GM12878 (cell line): ENCODE measurements at regions not wholly inside any gene's neighbourhood (a gene's known extent, or its start where the extent isn't known, plus 50 kb on each side); places are given as distances from the start of the nearest gene placed in this dataset.

Source experiments
- ATAC-seq: fragments of 200-7000 bp; cut with Tn5 transposase; 3 replicates; pipeline ENCODE4 v1.9.1; 2020; ENCODE audit warnings: mild to moderate bottlenecking, moderate library complexity
- BruUV-seq: library from RNA; stranded (reverse); fragments of 400-500 nt; replicated peaks from 2 replicates; lab custom pipeline; 2021; lab: Mats Ljungman, UMichigan
- CTCF ChIA-PET: fragments of 300-600 bp; sonication (Branson Sonifier 250); formaldehyde crosslinking; extraction: SDS; loops from one replicate; lab custom pipeline; 2021; ENCODE audit warnings: inconsistent platforms; lab: Yijun Ruan, JAX
- POLR2A ChIA-PET: fragments of 350-600 bp; formaldehyde crosslinking; extraction: SDS; loops from one replicate; lab custom pipeline; 2021; ENCODE audit warnings: inconsistent platforms; lab: Charles Lee
- RAD21 ChIA-PET: fragments of 300-600 bp; sonication (Branson Sonifier 250); formaldehyde crosslinking; loops from one replicate; lab custom pipeline; 2023; ENCODE audit warnings: antibody characterized with exemption; ENCODE audit not compliant: unreplicated experiment; lab: Charles Lee
- SMC1A ChIA-PET: fragments of 300-600 bp; sonication (Branson Sonifier 250); formaldehyde crosslinking; loops from one replicate; lab custom pipeline; 2023; ENCODE audit not compliant: unreplicated experiment, uncharacterized antibody; lab: Charles Lee
- DNase-seq: peaks from one replicate; pipeline ENCODE4 v3.0.0-alpha.2; 2011; ENCODE audit warnings: low read depth, low spot score
- FAIRE-seq: peaks from 3 replicates; lab custom pipeline; 2011; peaks lifted over from hg19 to GRCh38; lab: Jason Lieb, UNC
- H2AFZ ChIP-seq: 2 replicates; pipeline ENCODE4 v1.6.0; 2011; ENCODE audit warnings: low read depth, low read length, control low read depth; ENCODE audit not compliant: control insufficient read depth
- H3K27ac ChIP-seq: 2 replicates; pipeline ENCODE4 v1.5.1; 2011; ENCODE audit warnings: control low read depth; ENCODE audit not compliant: control insufficient read depth, insufficient read depth
- H3K27me3 ChIP-seq, 2 experiments: replicated peaks in 1 of 2; 2 replicates each; pipeline versions ENCODE4 v1.6.0 to v1.6.1; 2011; ENCODE audit warnings: low read length in 1 of 2; ENCODE audit not compliant: control insufficient read depth in 2 of 2, insufficient read depth in 2 of 2
- H3K36me3 ChIP-seq, 2 experiments: 2 replicates each; pipeline ENCODE4 v1.5.1; 2011; ENCODE audit warnings: low read length in 1 of 2; ENCODE audit not compliant: control insufficient read depth in 2 of 2, insufficient read depth in 2 of 2
- H3K4me1 ChIP-seq: 2 replicates; pipeline ENCODE4 v1.6.1; 2011; ENCODE audit warnings: mild to moderate bottlenecking, low read length, moderate library complexity, mixed read lengths; ENCODE audit not compliant: control insufficient read depth, insufficient read depth
- H3K4me2 ChIP-seq: 2 replicates; pipeline ENCODE4 v1.6.0; 2011; ENCODE audit warnings: control low read depth; ENCODE audit not compliant: control insufficient read depth, insufficient read depth
- H3K4me3 ChIP-seq: fragments of 200-600 bp; sonication (generic); 2 replicates; pipeline ENCODE4 v1.5.1; 2016
- H3K79me2 ChIP-seq: 2 replicates; pipeline ENCODE4 v1.6.0; 2011; ENCODE audit warnings: low read length; ENCODE audit not compliant: control insufficient read depth, insufficient read depth
- H3K9ac ChIP-seq: 2 replicates; pipeline ENCODE4 v1.8.0; 2011; ENCODE audit warnings: low read length, control low read depth, mixed read lengths; ENCODE audit not compliant: control insufficient read depth, insufficient read depth
- H3K9me3 ChIP-seq: replicated peaks from 3 replicates; pipeline ENCODE4 v1.5.1; 2011; ENCODE audit warnings: mild to moderate bottlenecking, low read length; ENCODE audit not compliant: control insufficient read depth, insufficient read depth
- H4K20me1 ChIP-seq: 2 replicates; pipeline ENCODE4 v1.6.0; 2011; ENCODE audit not compliant: control insufficient read depth, insufficient read depth
- CHD2 ChIP-seq: IDR thresholded peaks from 2 replicates; pipeline ENCODE4 v1.6.1; 2011; ENCODE audit warnings: low read depth, low read length, improper control_type of control experiment, borderline replicate concordance
- KAT2A ChIP-seq: conservative IDR thresholded peaks from 2 replicates; pipeline ENCODE4 v1.6.1; 2011; ENCODE audit warnings: low read depth, low read length; ENCODE audit not compliant: control insufficient read depth
- KLF5 ChIP-seq: fragments of 450-650 bp; IDR thresholded peaks from 2 replicates; pipeline ENCODE4 v1.6.1; 2014; ENCODE audit warnings: mild to moderate bottlenecking; ENCODE audit not compliant: partially characterized antibody
- NR2C1 ChIP-seq: fragments of 450-650 bp; IDR thresholded peaks from 2 replicates; pipeline ENCODE4 v1.6.1; 2017; ENCODE audit warnings: antibody characterized with exemption, mild to moderate bottlenecking, moderate library complexity
- PAX5 ChIP-seq: IDR thresholded peaks from 2 replicates; pipeline ENCODE4 v1.6.1; 2011; ENCODE audit warnings: low read depth, low read length, borderline replicate concordance
- PML ChIP-seq: IDR thresholded peaks from 2 replicates; pipeline ENCODE4 v1.6.1; 2012; ENCODE audit warnings: low read length, inconsistent platforms
- PRDM15 ChIP-seq: fragments of 450-650 bp; formaldehyde crosslinking; IDR thresholded peaks from 2 replicates; pipeline ENCODE4 v1.4.0; 2020; ENCODE audit warnings: mild to moderate bottlenecking, moderate library complexity
- RB1 ChIP-seq: fragments of 450-650 bp; formaldehyde crosslinking; IDR thresholded peaks from 2 replicates; pipeline ENCODE4 v1.6.1; 2017; ENCODE audit warnings: mild to moderate bottlenecking, borderline replicate concordance
- SPI1 ChIP-seq: IDR thresholded peaks from 2 replicates; pipeline ENCODE4 v1.6.1; 2011; ENCODE audit warnings: low read depth, mild to moderate bottlenecking, low read length, moderate library complexity, borderline replicate concordance; ENCODE audit not compliant: insufficient read depth
- SREBF2 ChIP-seq: IDR thresholded peaks from 2 replicates; pipeline ENCODE4 v1.6.1; 2012; ENCODE audit warnings: mild to moderate bottlenecking, low read length
- SUZ12 ChIP-seq: fragments of 200-600 bp; sonication (generic); IDR thresholded peaks from one replicate; pipeline ENCODE4 v1.6.1; 2018; ENCODE audit warnings: antibody characterized with exemption, mild to moderate bottlenecking; ENCODE audit not compliant: unreplicated experiment
- TARDBP ChIP-seq: IDR thresholded peaks from 2 replicates; pipeline ENCODE4 v1.6.1; 2016; ENCODE audit warnings: borderline replicate concordance
- TBL1XR1 ChIP-seq: IDR thresholded peaks from 2 replicates; pipeline ENCODE4 v1.6.1; 2012; ENCODE audit warnings: low read depth, low read length, improper control_type of control experiment
- ZBTB11 ChIP-seq: fragments of 450-650 bp; formaldehyde crosslinking; IDR thresholded peaks from 2 replicates; pipeline ENCODE4 v1.5.0; 2022; ENCODE audit warnings: mild to moderate bottlenecking, missing genetic modification characterization
- ZBTB4 ChIP-seq: fragments of 450-650 bp; formaldehyde crosslinking; IDR thresholded peaks from 2 replicates; pipeline ENCODE4 v1.4.0; 2022; ENCODE audit warnings: mild to moderate bottlenecking, moderate library complexity
- WGBS: methylation state at CpG from one replicate; pipeline ENCODE4 v1.1.6; 2016; ENCODE audit warnings: low lambda C conversion rate; ENCODE audit not compliant: insufficient replicate concordance, insufficient coverage; ENCODE audit errors: missing lambda C conversion rate; 5-methylcytosine and 5-hydroxymethylcytosine counted together
- in situ Hi-C: fragments of 300-500 bp; cut with MboI; formaldehyde crosslinking; loops from 9 replicates; pipeline ENCODE4 v1.14.3; 2018; ENCODE audit warnings: mixed read lengths
- intact Hi-C: fragments of 100-400 bp; cut with micrococcal nuclease; formaldehyde crosslinking; loops from one replicate; pipeline ENCODE4 v1.14.2; 2022; ENCODE audit not compliant: unreplicated experiment

- TF ChIP-seq TARDBP (no peak), SREBF2 (no peak), TBL1XR1 (no peak), NR2C1 (no peak), CHD2 (no peak), SPI1 (no peak)
Measured at GRCh38 chrX:39534949-39535348, 562.8 kb downstream of the BCOR start (continued).

- FAIRE-seq, result no peak
- 35% methylated on average over 12 of the region's 12 CpGs for WGBS
- TF ChIP-seq RB1, result no peak
- no peak for TF ChIP-seq PML
- no peak for TF ChIP-seq PRDM15 (CRISPR knock-in tag)
- no peak for TF ChIP-seq ZBTB4 (CRISPR knock-in tag)
- no peak for TF ChIP-seq SUZ12
- TF ChIP-seq ZBTB11 (CRISPR knock-in tag), result no peak
- TF ChIP-seq KAT2A, result no peak
- TF ChIP-seq KLF5, result no peak
- TF ChIP-seq PAX5, result no peak
Measured at GRCh38 chrX:39536211-39536610, 561.5 kb downstream of the BCOR start.

More at GRCh38 chrX:39536211-39536610, 561.5 kb downstream of the BCOR start:
- in situ Hi-C loops, result no loop called here
- no peak overlapping the region for H3K9ac ChIP-seq
- intact Hi-C loops, result no loop called here
- H3K27ac ChIP-seq, result no peak overlapping the region
- H3K27me3 ChIP-seq, result no peaks in the 10 kb centered on the region; a peak in 2 of 4 replicates
- no peaks in the 10 kb centered on the region for H3K36me3 ChIP-seq
- H3K9me3 ChIP-seq, result no peaks in the 10 kb centered on the region; the same call in 2 of the 3 replicates
- no TSS peak for BruUV-seq
- H3K4me2 ChIP-seq, result no peak overlapping the region
- ATAC-seq (no peak), DNase-seq (no peak)
- RAD21 ChIA-PET, result no interaction called here
- SMC1A ChIA-PET, result no interaction called here
- POLR2A ChIA-PET, result no interaction called here
- CTCF ChIA-PET, result no interaction called here
- no peaks in the 10 kb centered on the region for H3K4me1 ChIP-seq
- H2AFZ ChIP-seq, result no peak overlapping the region
- no peaks in the 10 kb centered on the region for H3K79me2 ChIP-seq
- H4K20me1 ChIP-seq, result no peaks in the 10 kb centered on the region
- no peak overlapping the region for H3K4me3 ChIP-seq
